ENCODE measurements at regions not wholly inside any gene's neighbourhood (a gene's known extent, or its start where the extent isn't known, plus 50 kb on each side); places are given as distances from the start of the nearest gene placed in this dataset.
A peak's percentile ranks its signal among the peaks of the same experiment; 100 is the strongest.

GRCh38 chr2:71882949-71883472, 264.7 kb downstream of the CYP26B1 start:
- no peak for TF ChIP-seq CTCF (IDR thresholded peaks at IDR 0.05)
- H3K9me3 ChIP-seq, result no peaks in the 10 kb centered on the region
- H3K27me3 ChIP-seq (replicated peaks; ENCODE audit: insufficient read depth), result no peaks in the 10 kb centered on the region
- no peak for ATAC-seq (ENCODE audit: insufficient number of reproducible peaks, low FRiP score, low read depth)
- H3K4me3 ChIP-seq, result no peak overlapping the region
- H3K27ac ChIP-seq, result peak overlapping the region in 1 of 2 donors; percentile 23
- no peaks in the 10 kb centered on the region for H3K36me3 ChIP-seq
- DNase-seq (ENCODE audit: low spot score), result no peak
- H3K4me1 ChIP-seq (ENCODE audit: control insufficient read depth in 1 of 2, low read depth in 2 of 2), result peaks cover 34 to 51% of the 10 kb centered on the region in 2 donors

GRCh38 chr2:71882236-71882946, 265.3 kb downstream of the CYP26B1 start:
- TF ChIP-seq CTCF (IDR thresholded peaks at IDR 0.05), result no peak

GRCh38 chr2:71880846-71881610, 266.6 kb downstream of the CYP26B1 start:
- peak overlapping the region; percentile 44 to 81 for H3K27ac ChIP-seq
- H3K27me3 ChIP-seq (replicated peaks; ENCODE audit: insufficient read depth), result no peaks in the 10 kb centered on the region
- H3K4me3 ChIP-seq, result no peak overlapping the region
- TF ChIP-seq CTCF (IDR thresholded peaks at IDR 0.05), result no peak
- no peaks in the 10 kb centered on the region for H3K36me3 ChIP-seq
- H3K4me1 ChIP-seq (ENCODE audit: control insufficient read depth in 1 of 2, low read depth in 2 of 2), result peaks cover 34 to 51% of the 10 kb centered on the region in 2 donors
- DNase-seq (ENCODE audit: low spot score), result peak; percentile 36
- peak; percentile 90 for ATAC-seq (ENCODE audit: insufficient number of reproducible peaks, low FRiP score, low read depth)
- no peaks in the 10 kb centered on the region for H3K9me3 ChIP-seq

More at GRCh38 chr2:71882236-71882946, 265.3 kb downstream of the CYP26B1 start:
- Histone ChIP-seq H3K9me3 (no peaks in the 10 kb centered on the region), H3K4me3 (no peak overlapping the region), H3K27me3 (replicated peaks; ENCODE audit: insufficient read depth) (no peaks in the 10 kb centered on the region), H3K4me1 (ENCODE audit: control insufficient read depth in 1 of 2, low read depth in 2 of 2) (peaks cover 34 to 51% of the 10 kb centered on the region in 2 donors), H3K36me3 (no peaks in the 10 kb centered on the region), H3K27ac (peak overlapping the region in 1 of 2 donors; percentile 23)
- no peak for DNase-seq (ENCODE audit: low spot score)
- ATAC-seq (ENCODE audit: insufficient number of reproducible peaks, low FRiP score, low read depth), result no peak

GRCh38 chr2:71880287-71880686, 267.4 kb downstream of the CYP26B1 start:
- Histone ChIP-seq H3K27me3 (replicated peaks; ENCODE audit: insufficient read depth) (no peaks in the 10 kb centered on the region), H3K36me3 (no peaks in the 10 kb centered on the region), H3K4me1 (ENCODE audit: control insufficient read depth in 1 of 2, low read depth in 2 of 2) (peaks cover 34 to 51% of the 10 kb centered on the region in 2 donors), H3K4me3 (no peak overlapping the region), H3K9me3 (no peaks in the 10 kb centered on the region), H3K27ac (peak overlapping the region; percentile 44 to 81)
- no peak for ATAC-seq (ENCODE audit: insufficient number of reproducible peaks, low FRiP score, low read depth)
- TF ChIP-seq CTCF (IDR thresholded peaks at IDR 0.05), result no peak
- no peak for DNase-seq (ENCODE audit: low spot score)

- TF ChIP-seq CTCF (IDR thresholded peaks at IDR 0.05), result no peak
- no peak for ATAC-seq (ENCODE audit: insufficient number of reproducible peaks, low FRiP score, low read depth)
- no peaks in the 10 kb centered on the region for H3K9me3 ChIP-seq
- H3K4me3 ChIP-seq, result no peak overlapping the region
- no peak for DNase-seq (ENCODE audit: low spot score)
- no peaks in the 10 kb centered on the region for H3K27me3 ChIP-seq (replicated peaks; ENCODE audit: insufficient read depth)
- H3K4me1 ChIP-seq (ENCODE audit: control insufficient read depth in 1 of 2, low read depth in 2 of 2), result peaks cover 34 to 51% of the 10 kb centered on the region in 2 donors
- peak overlapping the region; percentile 44 to 81 for H3K27ac ChIP-seq
- H3K36me3 ChIP-seq, result no peaks in the 10 kb centered on the region
Measured at GRCh38 chr2:71879509-71880184, 268.0 kb downstream of the CYP26B1 start.

All from thoracic aorta (tissue), 2 donors.